PC-3 (cell line): ENCODE measurements at regions not wholly inside any gene's neighbourhood (a gene's known extent, or its start where the extent isn't known, plus 50 kb on each side); places are given as distances from the start of the nearest gene placed in this dataset.

Experiments used
- ATAC-seq: fragments of 200-7000 bp; cut with Tn5 transposase; 2 replicates; pipeline ENCODE4 v1.9.1; 2020; ENCODE audit warnings: mild to moderate bottlenecking, moderate library complexity
- BruUV-seq: library from RNA; stranded (reverse); fragments of 400-500 nt; replicated peaks from 2 replicates; lab custom pipeline; 2021; lab: Mats Ljungman, UMichigan
- CTCF ChIA-PET: fragments of 300-600 bp; sonication (Branson Sonifier 250); formaldehyde crosslinking; loops from one replicate; lab custom pipeline; 2022; ENCODE audit warnings: antibody characterized with exemption; lab: Charles Lee
- POLR2A ChIA-PET: fragments of 300-600 bp; sonication (Branson Sonifier 250); formaldehyde crosslinking; loops from one replicate; lab custom pipeline; 2022; ENCODE audit warnings: antibody characterized with exemption; ENCODE audit not compliant: unreplicated experiment; lab: Charles Lee
- DNase-seq: peaks from one replicate; pipeline ENCODE4 v3.0.0-alpha.2; 2015
- H2AFZ ChIP-seq: fragments of 300-600 bp; sonication (generic); 2 replicates; pipeline ENCODE4 v1.6.0; 2016; ENCODE audit warnings: antibody characterized with exemption, low read length
- H3F3A ChIP-seq: fragments of 300-600 bp; sonication (generic); one replicate; pipeline ENCODE4 v1.6.0; 2017; ENCODE audit warnings: antibody characterized with exemption, low read length, control low read depth, mild to moderate bottlenecking; ENCODE audit not compliant: unreplicated experiment
- H3K27ac ChIP-seq: fragments of 300-600 bp; sonication (generic); 2 replicates; pipeline ENCODE4 v1.5.1; 2016; ENCODE audit warnings: mild to moderate bottlenecking, low read length
- H3K27me3 ChIP-seq: fragments of 300-600 bp; sonication (generic); 2 replicates; pipeline ENCODE4 v1.6.1; 2016; ENCODE audit warnings: low read length, mixed read lengths
- H3K36me3 ChIP-seq: fragments of 300-600 bp; sonication (generic); 2 replicates; pipeline ENCODE4 v1.6.1; 2016; ENCODE audit warnings: low read depth, mixed run types, low read length, mixed read lengths
- H3K4me1 ChIP-seq: fragments of 300-600 bp; sonication (generic); 2 replicates; pipeline ENCODE4 v1.5.1; 2016; ENCODE audit warnings: low read length; ENCODE audit not compliant: insufficient read depth
- H3K4me2 ChIP-seq: fragments of 300-600 bp; sonication (generic); 2 replicates; pipeline ENCODE4 v1.6.0; 2016; ENCODE audit warnings: low read length
- H3K4me3 ChIP-seq: fragments of 300-600 bp; sonication (generic); 2 replicates; pipeline ENCODE4 v1.5.1; 2016; ENCODE audit warnings: mild to moderate bottlenecking, low read length, mixed read lengths
- H3K79me2 ChIP-seq: fragments of 300-600 bp; sonication (generic); 2 replicates; pipeline ENCODE4 v1.6.1; 2017; ENCODE audit warnings: low read length, mixed read lengths
- H3K9ac ChIP-seq: fragments of 300-600 bp; sonication (generic); 2 replicates; pipeline ENCODE4 v1.6.0; 2016; ENCODE audit warnings: mild to moderate bottlenecking, low read length
- H3K9me2 ChIP-seq: fragments of 300-600 bp; sonication (generic); replicated peaks from 2 replicates; pipeline ENCODE4 v1.6.1; 2016; ENCODE audit warnings: mixed run types, low read length, mixed read lengths
- H3K9me3 ChIP-seq: fragments of 300-600 bp; sonication (generic); 2 replicates; pipeline ENCODE4 v1.6.1; 2016; ENCODE audit warnings: low read length, mixed read lengths
- H4K20me1 ChIP-seq: fragments of 300-600 bp; sonication (generic); 2 replicates; pipeline ENCODE4 v1.6.1; 2016; ENCODE audit warnings: low read length, mixed read lengths
- CTCF ChIP-seq: fragments of 300-600 bp; sonication (generic); conservative IDR thresholded peaks from 2 replicates; pipeline ENCODE4 v1.5.1; 2017; ENCODE audit warnings: antibody characterized with exemption, low read depth, mild to moderate bottlenecking, low read length
- EZH2 ChIP-seq: fragments of 300-600 bp; sonication (generic); IDR thresholded peaks from one replicate; pipeline ENCODE4 v1.6.1; 2017; ENCODE audit warnings: antibody characterized with exemption, mild to moderate bottlenecking, low read length; ENCODE audit not compliant: unreplicated experiment
- EZH2phosphoT487 ChIP-seq: fragments of 300-600 bp; sonication (generic); IDR thresholded peaks from 2 replicates; pipeline ENCODE4 v1.6.1; 2018; ENCODE audit warnings: mild to moderate bottlenecking, antibody characterized with exemption, low read length, borderline replicate concordance
- intact Hi-C: fragments of 100-400 bp; cut with micrococcal nuclease; formaldehyde crosslinking; loops from 2 replicates; pipeline ENCODE4 v1.9.0; 2023

- no peaks in the 10 kb centered on the region for H4K20me1 ChIP-seq
- no peaks in the 10 kb centered on the region for H3F3A ChIP-seq
- no TSS peak for BruUV-seq
- TF ChIP-seq EZH2 = no peak
- no peak for TF ChIP-seq EZH2phosphoT487
- no peak for TF ChIP-seq CTCF
- ATAC-seq (no peak; the same call in 1 of the 2 replicates), DNase-seq (peak; percentile 73)
- no peak overlapping the region for H3K9ac ChIP-seq
- H3K4me1 ChIP-seq = peaks cover 15% of the 10 kb centered on the region; the same call in 1 of the 2 replicates
- no peak overlapping the region for H3K4me3 ChIP-seq
- H3K79me2 ChIP-seq = no peaks in the 10 kb centered on the region
- ChIA-PET POLR2A (no interaction called here), CTCF (no interaction called here)
- H3K27ac ChIP-seq = no peak overlapping the region
- no peaks in the 10 kb centered on the region for H3K9me2 ChIP-seq
- intact Hi-C loops = no loop called here
- no peaks in the 10 kb centered on the region for H3K9me3 ChIP-seq
- no peaks in the 10 kb centered on the region for H3K36me3 ChIP-seq
- no peak overlapping the region for H3K4me2 ChIP-seq
- H2AFZ ChIP-seq = no peak overlapping the region
- H3K27me3 ChIP-seq = no peaks in the 10 kb centered on the region
These were observed 180.4 kb downstream of the ANKRD30B start for GRCh38 chr18:14928396-14928795.

GRCh38 chr18:14930076-14930475 lies 182.1 kb downstream of the ANKRD30B start:
- Histone ChIP-seq H3K4me1 (peaks cover 16% of the 10 kb centered on the region), H3K27ac (no peak overlapping the region), H3K4me2 (no peak overlapping the region), H3K79me2 (no peaks in the 10 kb centered on the region), H3K4me3 (no peak overlapping the region), H3K27me3 (no peaks in the 10 kb centered on the region), H3K36me3 (no peaks in the 10 kb centered on the region), H3K9me2 (no peaks in the 10 kb centered on the region), H2AFZ (no peak overlapping the region), H3F3A (no peaks in the 10 kb centered on the region), H4K20me1 (no peaks in the 10 kb centered on the region), H3K9me3 (no peaks in the 10 kb centered on the region), H3K9ac (no peak overlapping the region)
- CTCF ChIA-PET = no interaction called here
- no peak for DNase-seq
- BruUV-seq = no TSS peak
- TF ChIP-seq EZH2 (no peak), EZH2phosphoT487 (no peak), CTCF (no peak)
- ATAC-seq = no peak
- POLR2A ChIA-PET = no interaction called here
- intact Hi-C loops = no loop called here

- POLR2A ChIA-PET = no interaction called here
- Histone ChIP-seq H3K4me1 (peaks cover 20% of the 10 kb centered on the region), H3K4me2 (no peak overlapping the region), H3F3A (no peaks in the 10 kb centered on the region), H3K4me3 (no peak overlapping the region), H2AFZ (no peak overlapping the region), H3K79me2 (no peaks in the 10 kb centered on the region), H3K27ac (no peak overlapping the region), H3K36me3 (no peaks in the 10 kb centered on the region), H3K27me3 (no peaks in the 10 kb centered on the region), H3K9me2 (no peaks in the 10 kb centered on the region), H3K9me3 (no peaks in the 10 kb centered on the region), H3K9ac (no peak overlapping the region), H4K20me1 (no peaks in the 10 kb centered on the region)
- ATAC-seq (no peak), DNase-seq (no peak)
- CTCF ChIA-PET = no interaction called here
- BruUV-seq = no TSS peak
- no peak for TF ChIP-seq EZH2phosphoT487
- no peak for TF ChIP-seq EZH2
- no peak for TF ChIP-seq CTCF
- intact Hi-C loops = no loop called here
These were observed 182.6 kb downstream of the ANKRD30B start for GRCh38 chr18:14930576-14930975.
